IMR-90 (cell line): ENCODE measurements at regions not wholly inside any gene's neighbourhood (a gene's known extent, or its start where the extent isn't known, plus 50 kb on each side); places are given as distances from the start of the nearest gene placed in this dataset.

Experiments
- CTCF ChIP-seq: conservative IDR thresholded peaks from 2 replicates; pipeline ENCODE4 v1.5.1; 2012; ENCODE audit warnings: mild to moderate bottlenecking, low read depth, low read length, improper control_type of control experiment
- FOS ChIP-seq: fragments of 150-350 bp; IDR thresholded peaks from 2 replicates; pipeline ENCODE4 v1.6.1; 2016; ENCODE audit warnings: low read depth, low read length
- MXI1 ChIP-seq: IDR thresholded peaks from 2 replicates; pipeline ENCODE4 v1.6.1; 2012; ENCODE audit warnings: low read depth, mild to moderate bottlenecking, low read length, moderate library complexity, borderline replicate concordance
- RAD21 ChIP-seq: IDR thresholded peaks from 2 replicates; pipeline ENCODE4 v1.6.1; 2012; ENCODE audit warnings: low read length, improper control_type of control experiment
- RCOR1 ChIP-seq: IDR thresholded peaks from 2 replicates; pipeline ENCODE4 v1.6.1; 2012; ENCODE audit warnings: mild to moderate bottlenecking, low read length, improper control_type of control experiment; ENCODE audit not compliant: insufficient replicate concordance

- TF ChIP-seq CTCF (no peak), FOS (no peak), RAD21 (no peak), RCOR1 (no peak), MXI1 (no peak)
These were observed 57.0 kb upstream of the TNRC6C start for GRCh38 chr17:77901481-77901880.
